Endodermal cell (in vitro differentiated cells): ENCODE measurements at regions not wholly inside any gene's neighbourhood (a gene's known extent, or its start where the extent isn't known, plus 50 kb on each side); places are given as distances from the start of the nearest gene placed in this dataset.

Source experiments
- DNase-seq: peaks from one replicate; pipeline ENCODE4 v3.0.0-alpha.2; 2017
- H3K27ac ChIP-seq: 2 replicates; pipeline ENCODE4 v1.5.1; 2013; ENCODE audit warnings: mild to moderate bottlenecking, low read depth, low read length, moderate library complexity
- H3K27me3 ChIP-seq: 2 replicates; pipeline ENCODE4 v1.6.1; 2013; ENCODE audit warnings: mild to moderate bottlenecking, low read length, moderate library complexity; ENCODE audit not compliant: insufficient read depth, control insufficient read depth, poor library complexity, severe bottlenecking
- H3K36me3 ChIP-seq: 2 replicates; pipeline ENCODE4 v1.7.0; 2013; ENCODE audit warnings: mild to moderate bottlenecking, low read length, moderate library complexity; ENCODE audit not compliant: control insufficient read depth, insufficient read depth
- H3K4me1 ChIP-seq: one replicate; pipeline ENCODE4 v1.7.0; 2013; ENCODE audit warnings: low read length; ENCODE audit not compliant: control insufficient read depth, insufficient read depth
- H3K4me3 ChIP-seq: 2 replicates; pipeline ENCODE4 v1.5.1; 2013; ENCODE audit warnings: mild to moderate bottlenecking, low read length, moderate library complexity
- H3K9ac ChIP-seq: 2 replicates; pipeline ENCODE4 v1.6.1; 2013; ENCODE audit warnings: mild to moderate bottlenecking, low read length, moderate library complexity; ENCODE audit not compliant: poor library complexity, severe bottlenecking; ENCODE audit errors: extremely low read depth
- H3K9me3 ChIP-seq: 2 replicates; pipeline ENCODE4 v1.6.1; 2013; ENCODE audit warnings: mild to moderate bottlenecking, low read length, moderate library complexity; ENCODE audit not compliant: control insufficient read depth
- H3K27ac Mint-ChIP-seq: 2 replicates; pipeline ENCODE4 v1.8.0; 2020; ENCODE audit warnings: mixed read lengths
- H3K27me3 Mint-ChIP-seq: 2 replicates; pipeline ENCODE4 v1.8.0; 2021; ENCODE audit warnings: mild to moderate bottlenecking, mixed read lengths; ENCODE audit not compliant: insufficient read depth
- H3K36me3 Mint-ChIP-seq: 2 replicates; pipeline ENCODE4 v1.8.0; 2020; ENCODE audit warnings: low read depth, mixed read lengths
- H3K4me1 Mint-ChIP-seq: 2 replicates; pipeline ENCODE4 v1.8.0; 2020; ENCODE audit warnings: mixed read lengths
- H3K4me3 Mint-ChIP-seq: 2 replicates; pipeline ENCODE4 v1.8.0; 2020; ENCODE audit warnings: mild to moderate bottlenecking, moderate library complexity, mixed read lengths
- H3K9me3 Mint-ChIP-seq: 2 replicates; pipeline ENCODE4 v1.8.0; 2020; ENCODE audit warnings: mild to moderate bottlenecking, mixed read lengths
- CTCF ChIP-seq: fragments of 200-600 bp; sonication (generic); conservative IDR thresholded peaks from 2 replicates; pipeline ENCODE4 v1.5.0; 2021; ENCODE audit warnings: antibody characterized with exemption, mild to moderate bottlenecking
- WGBS, 2 experiments: methylation state at CpG; one replicate each; pipeline versions ENCODE4 v1.1.5 to v1.1.7; 2013; ENCODE audit warnings: missing lambda C conversion rate in 2 of 2, mixed read lengths in 1 of 2; ENCODE audit not compliant: insufficient coverage in 1 of 2, insufficient read length in 1 of 2; 5-methylcytosine and 5-hydroxymethylcytosine counted together

GRCh38 chr9:88828492-88828974 lies 162.7 kb upstream of the S1PR3 start:
- H3K4me3 Mint-ChIP-seq, result no peak overlapping the region
- no peak overlapping the region for H3K27ac ChIP-seq
- no peaks in the 10 kb centered on the region for H3K27me3 Mint-ChIP-seq
- no peak overlapping the region for H3K4me3 ChIP-seq
- H3K9me3 Mint-ChIP-seq, result peaks cover 10% of the 10 kb centered on the region
- no peaks in the 10 kb centered on the region for H3K36me3 Mint-ChIP-seq
- TF ChIP-seq CTCF, result no peak
- H3K27ac Mint-ChIP-seq, result no peak overlapping the region
- peaks cover 5% of the 10 kb centered on the region for H3K9me3 ChIP-seq
- H3K4me1 Mint-ChIP-seq, result no peaks in the 10 kb centered on the region
- no peak overlapping the region for H3K9ac ChIP-seq
- 86 to 100% methylated on average over 2 to 4 of the region's 4 CpGs for WGBS, 2 experiments
- DNase-seq, result no peak
- H3K27me3 ChIP-seq, result no peaks in the 10 kb centered on the region
- H3K36me3 ChIP-seq, result no peaks in the 10 kb centered on the region
- no peaks in the 10 kb centered on the region for H3K4me1 ChIP-seq

- Histone ChIP-seq H3K27me3 (no peaks in the 10 kb centered on the region), H3K4me1 (no peaks in the 10 kb centered on the region), H3K27ac (no peak overlapping the region), H3K36me3 (no peaks in the 10 kb centered on the region), H3K9me3 (peaks cover 5% of the 10 kb centered on the region), H3K9ac (no peak overlapping the region), H3K4me3 (no peak overlapping the region)
- H3K36me3 Mint-ChIP-seq, result no peaks in the 10 kb centered on the region
- WGBS, 2 experiments, result 85 to 94% methylated on average over 3 to 6 of the region's 6 CpGs
- no peak for DNase-seq
- no peak overlapping the region for H3K4me3 Mint-ChIP-seq
- no peaks in the 10 kb centered on the region for H3K4me1 Mint-ChIP-seq
- TF ChIP-seq CTCF, result no peak
- peaks cover 10% of the 10 kb centered on the region for H3K9me3 Mint-ChIP-seq
- H3K27ac Mint-ChIP-seq, result no peak overlapping the region
- no peaks in the 10 kb centered on the region for H3K27me3 Mint-ChIP-seq
These were observed 162.0 kb upstream of the S1PR3 start for GRCh38 chr9:88829276-88829675.

GRCh38 chr9:88831713-88832407 lies 159.4 kb upstream of the S1PR3 start:
- Mint-ChIP-seq H3K9me3 (peaks cover 10% of the 10 kb centered on the region), H3K4me3 (no peak overlapping the region), H3K27ac (no peak overlapping the region), H3K4me1 (no peaks in the 10 kb centered on the region), H3K27me3 (no peaks in the 10 kb centered on the region), H3K36me3 (no peaks in the 10 kb centered on the region)
- Histone ChIP-seq H3K9ac (no peak overlapping the region), H3K4me1 (no peaks in the 10 kb centered on the region), H3K27me3 (no peaks in the 10 kb centered on the region), H3K27ac (no peak overlapping the region), H3K36me3 (no peaks in the 10 kb centered on the region), H3K4me3 (no peak overlapping the region), H3K9me3 (peaks cover 5% of the 10 kb centered on the region)
- 86% methylated on average over 6 of the region's 6 CpGs; no CpG with 5 or more reads in 1 of the 2 experiments for WGBS, 2 experiments
- peak; percentile 51 for DNase-seq
- no peak for TF ChIP-seq CTCF
